HG03025 (cell line): ENCODE measurements at regions not wholly inside any gene's neighbourhood (a gene's known extent, or its start where the extent isn't known, plus 50 kb on each side); places are given as distances from the start of the nearest gene placed in this dataset.

Source experiments
- ATAC-seq: cut with Tn5 transposase; IDR thresholded peaks from one replicate; pipeline ENCODE4 v1.9.1; 2021; ENCODE audit warnings: mild to moderate bottlenecking, moderate library complexity; ENCODE audit not compliant: unreplicated experiment, low FRiP score

DNA sequence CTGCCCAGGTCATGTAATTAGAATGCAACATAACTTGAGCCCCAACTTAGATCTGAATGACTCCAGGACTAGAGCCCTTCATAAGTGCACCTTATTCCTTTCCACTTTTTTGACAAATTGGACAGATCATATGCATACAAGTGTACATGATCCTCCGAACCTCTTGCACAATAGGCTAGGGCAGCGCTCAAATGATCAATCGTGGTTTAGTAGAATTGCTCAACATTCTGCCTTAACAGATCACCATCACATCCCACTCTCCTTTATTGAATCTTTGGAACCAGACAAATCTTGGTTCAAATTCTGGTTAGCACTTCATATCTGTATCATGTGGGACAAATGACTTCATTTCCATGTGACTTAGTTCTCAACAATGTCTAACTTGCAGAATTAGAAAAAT lies 106.8 kb upstream of the CDIN1 start:
- no peak for ATAC-seq

DNA sequence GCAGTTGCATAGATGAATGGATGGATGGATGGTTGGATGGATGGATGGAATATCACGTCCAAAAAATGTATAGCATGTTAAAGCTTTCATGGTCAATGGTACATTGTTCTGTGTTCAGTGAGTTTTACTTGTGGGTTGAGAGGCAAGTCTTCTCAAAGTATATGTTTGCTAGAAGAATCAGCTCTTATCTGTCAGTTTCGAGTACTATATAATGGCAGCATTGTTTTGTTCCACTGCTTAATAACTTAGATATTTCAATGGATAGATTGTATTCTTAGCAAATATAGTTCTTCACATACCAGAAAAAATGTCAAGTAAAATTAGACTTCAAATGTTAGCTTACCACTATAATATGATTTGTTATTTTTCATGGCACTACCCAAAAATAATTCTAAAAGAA lies 100.9 kb upstream of the CDIN1 start:
- no peak for ATAC-seq

DNA sequence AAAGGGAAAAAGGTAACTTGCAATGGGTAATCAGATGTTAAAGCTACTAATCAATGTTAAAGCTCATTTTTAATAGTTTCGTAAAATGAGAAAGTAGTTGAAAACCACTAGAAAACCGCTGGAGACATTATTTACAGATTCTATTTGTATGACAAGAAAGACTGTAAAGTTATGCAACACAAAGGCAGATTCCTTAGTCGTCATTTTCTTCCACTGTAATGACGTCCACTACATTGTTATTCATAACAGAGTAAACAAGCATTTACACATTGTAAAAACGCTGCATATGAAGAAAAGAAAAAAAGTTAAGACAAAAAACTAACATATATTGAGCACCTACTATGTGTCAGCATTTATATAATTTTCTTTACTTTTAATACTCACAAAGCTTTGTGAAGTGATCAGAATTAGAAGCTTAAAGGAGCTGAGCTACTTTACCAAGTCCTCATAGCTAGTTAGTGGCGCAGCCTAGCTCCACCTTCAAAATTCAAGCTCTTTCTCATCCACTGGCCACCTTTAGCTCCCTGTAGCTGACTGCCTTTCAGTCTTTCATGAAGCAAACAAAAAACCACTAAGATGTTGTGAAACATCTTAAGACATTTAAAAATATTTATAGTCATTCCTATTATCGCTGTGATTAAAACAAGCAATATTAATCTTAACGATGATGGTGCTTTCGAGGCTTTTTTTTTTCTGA lies 100.1 kb upstream of the CDIN1 start:
- ATAC-seq = no peak

DNA sequence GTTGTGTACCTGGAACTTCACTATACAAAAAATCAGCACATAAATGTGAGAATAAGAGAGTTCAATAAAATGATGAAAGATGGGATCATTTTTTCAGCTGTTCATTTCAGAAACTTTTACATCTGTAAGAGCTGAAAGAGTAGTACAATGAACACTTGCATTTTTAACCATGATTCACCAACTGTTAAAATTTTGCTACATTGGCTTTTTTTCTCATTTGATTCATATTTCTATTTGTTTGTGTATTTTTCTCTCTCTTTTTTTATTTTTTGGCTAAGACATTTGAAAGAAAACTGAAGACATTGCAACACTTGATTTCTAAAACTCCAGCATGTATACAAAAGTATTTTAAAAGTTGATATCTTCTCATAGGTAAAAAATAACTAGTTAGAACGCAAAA lies 98.3 kb upstream of the CDIN1 start:
- ATAC-seq = no peak

DNA sequence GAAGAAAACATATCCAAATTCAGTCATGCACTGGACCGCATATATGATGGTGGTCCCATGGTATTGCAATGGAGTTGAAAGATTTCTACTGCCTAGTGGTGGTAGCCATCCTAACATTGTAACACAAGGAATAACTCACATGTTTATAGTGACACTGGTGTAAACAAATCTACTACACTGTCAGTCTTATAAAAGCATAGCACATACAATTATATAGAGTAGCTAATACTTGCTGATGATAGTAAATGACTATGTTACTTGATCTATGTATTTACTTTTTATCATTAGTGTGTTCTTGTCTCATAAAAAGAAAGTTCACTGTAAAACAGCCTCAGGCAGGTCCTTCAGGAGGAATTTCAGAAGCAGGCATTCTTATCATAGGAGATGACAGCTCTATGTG lies 96.0 kb upstream of the CDIN1 start:
- no peak for ATAC-seq

DNA sequence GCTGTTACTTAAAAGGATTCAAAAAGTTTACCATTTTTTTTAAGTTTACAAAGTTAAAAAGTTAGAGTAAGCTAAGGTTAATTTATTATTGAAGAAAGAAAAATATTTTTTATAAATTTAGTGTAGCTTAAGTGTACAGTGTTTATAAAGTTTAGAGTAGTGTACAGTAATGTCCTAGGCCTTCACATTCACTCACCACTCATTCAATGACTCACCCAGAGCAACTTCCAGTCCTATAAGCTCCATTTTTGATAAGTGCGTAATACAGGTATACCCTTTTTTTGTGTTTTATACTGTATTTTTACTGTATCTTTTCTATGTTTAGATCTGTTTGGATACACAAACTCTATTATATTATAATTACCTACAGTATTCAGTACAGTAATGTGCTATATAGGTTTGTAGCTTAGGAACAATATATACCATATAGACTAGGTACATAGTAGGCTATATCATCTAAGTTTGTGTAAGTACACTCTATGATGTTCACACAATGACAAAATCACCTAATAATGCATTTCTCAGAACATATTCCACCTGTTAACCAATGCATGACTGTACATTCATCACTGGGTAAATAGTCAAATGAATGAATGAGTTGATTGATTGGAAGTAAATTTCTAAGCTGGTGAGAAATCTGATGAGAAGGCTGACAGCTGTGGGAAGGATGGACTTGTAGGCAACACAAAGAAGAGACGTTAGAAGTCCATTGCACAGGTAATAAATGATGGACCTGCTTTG lies 95.2 kb upstream of the CDIN1 start:
- no peak for ATAC-seq

DNA sequence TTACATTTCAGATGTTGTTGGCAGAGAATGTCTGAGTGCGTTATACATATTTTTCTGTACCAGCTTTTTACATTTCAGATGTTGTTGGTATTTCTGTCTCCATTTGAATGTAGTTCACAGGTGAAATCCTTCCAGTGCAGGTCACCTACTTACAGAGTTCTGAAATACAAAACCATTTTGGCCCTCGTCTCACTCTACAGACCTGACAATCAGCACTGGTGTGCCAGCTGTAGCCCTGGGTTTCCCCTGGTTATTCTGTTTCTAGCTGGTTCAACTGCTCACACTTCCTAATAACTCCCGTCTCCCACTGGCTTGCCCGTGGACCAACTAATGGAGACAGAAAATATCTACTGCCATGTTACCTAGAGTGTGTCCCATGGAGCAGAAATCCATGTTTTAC lies 87.5 kb upstream of the CDIN1 start:
- ATAC-seq = no peak

DNA sequence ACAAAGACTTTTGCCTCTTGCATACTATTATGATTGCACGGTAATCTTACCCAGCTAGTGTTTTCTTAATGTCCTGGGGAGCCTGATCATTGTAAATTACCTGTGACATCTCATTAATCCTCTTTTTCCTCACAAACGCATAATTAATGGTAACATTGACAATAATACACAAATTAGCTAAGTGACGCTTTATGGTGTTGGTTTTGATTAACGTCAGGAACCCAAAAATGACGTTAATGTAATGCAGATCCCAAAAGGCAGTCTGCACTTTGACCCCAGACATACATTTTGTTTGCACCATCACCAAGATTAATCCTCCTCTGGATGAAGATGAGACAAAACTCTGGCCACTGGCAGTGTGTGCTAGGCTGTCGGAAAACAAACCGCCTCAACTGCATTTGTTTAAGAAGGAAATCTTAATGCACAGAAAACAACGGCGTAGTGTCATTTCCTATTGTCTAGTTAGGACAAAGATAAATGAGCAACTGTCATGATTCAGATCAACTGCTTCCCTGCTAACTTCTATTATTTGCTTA lies 83.9 kb upstream of the CDIN1 start:
- no peak for ATAC-seq

DNA sequence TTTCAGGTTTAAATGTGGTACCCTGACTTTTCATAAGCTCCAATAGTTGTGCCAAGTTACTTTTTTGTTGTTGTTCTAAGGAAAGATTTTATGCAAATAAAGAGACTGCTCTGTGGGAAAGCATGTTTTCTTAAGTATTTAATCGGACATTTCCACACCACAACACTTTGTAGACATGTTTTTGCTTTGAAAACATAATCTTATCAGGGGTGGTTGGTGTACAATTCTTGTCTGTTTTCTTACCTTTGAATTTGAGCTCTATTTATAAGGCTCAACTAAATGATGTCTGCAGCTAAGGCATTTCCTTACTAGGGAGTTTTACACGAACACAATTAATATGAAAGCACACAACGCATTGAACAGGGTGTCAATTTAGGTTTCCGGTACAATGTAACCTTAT lies 81.5 kb upstream of the CDIN1 start:
- ATAC-seq = no peak

DNA sequence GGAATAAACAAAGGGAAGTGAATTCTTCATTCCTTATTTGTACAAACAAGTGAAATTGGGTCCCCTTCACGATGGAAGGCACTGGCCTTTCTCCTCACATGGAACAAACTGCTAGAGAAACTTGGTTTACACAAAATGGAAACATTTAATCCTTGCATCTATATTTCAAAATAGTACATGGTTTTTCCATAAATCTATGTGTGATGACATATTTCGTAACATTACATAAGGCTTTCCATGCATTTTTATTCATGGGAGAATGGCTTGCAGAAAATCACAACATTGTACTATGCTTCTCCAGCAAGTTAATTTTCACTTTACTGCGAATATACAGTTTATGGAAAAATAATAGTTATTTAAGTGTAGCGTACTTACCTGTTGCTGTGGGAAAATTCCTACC lies 81.0 kb upstream of the CDIN1 start:
- ATAC-seq = no peak

DNA sequence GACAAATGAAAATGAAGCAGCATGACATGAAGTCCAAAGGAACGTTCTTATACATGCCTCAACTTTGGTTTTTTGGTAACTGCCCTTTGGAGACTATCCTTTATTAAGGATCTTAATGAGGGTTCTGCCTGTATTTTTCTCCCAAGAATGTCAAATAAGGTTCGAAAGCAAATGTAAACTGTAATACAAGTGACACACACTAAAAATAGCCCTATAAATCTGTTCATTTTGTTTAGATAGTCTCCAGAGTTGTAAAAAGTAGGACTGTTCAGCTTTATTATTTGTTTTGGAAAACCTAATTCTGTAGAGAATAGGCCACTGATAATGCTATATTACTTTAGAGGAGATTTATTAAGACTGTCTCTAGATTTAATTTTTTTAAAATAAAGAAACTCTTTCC lies 80.5 kb upstream of the CDIN1 start:
- no peak for ATAC-seq

DNA sequence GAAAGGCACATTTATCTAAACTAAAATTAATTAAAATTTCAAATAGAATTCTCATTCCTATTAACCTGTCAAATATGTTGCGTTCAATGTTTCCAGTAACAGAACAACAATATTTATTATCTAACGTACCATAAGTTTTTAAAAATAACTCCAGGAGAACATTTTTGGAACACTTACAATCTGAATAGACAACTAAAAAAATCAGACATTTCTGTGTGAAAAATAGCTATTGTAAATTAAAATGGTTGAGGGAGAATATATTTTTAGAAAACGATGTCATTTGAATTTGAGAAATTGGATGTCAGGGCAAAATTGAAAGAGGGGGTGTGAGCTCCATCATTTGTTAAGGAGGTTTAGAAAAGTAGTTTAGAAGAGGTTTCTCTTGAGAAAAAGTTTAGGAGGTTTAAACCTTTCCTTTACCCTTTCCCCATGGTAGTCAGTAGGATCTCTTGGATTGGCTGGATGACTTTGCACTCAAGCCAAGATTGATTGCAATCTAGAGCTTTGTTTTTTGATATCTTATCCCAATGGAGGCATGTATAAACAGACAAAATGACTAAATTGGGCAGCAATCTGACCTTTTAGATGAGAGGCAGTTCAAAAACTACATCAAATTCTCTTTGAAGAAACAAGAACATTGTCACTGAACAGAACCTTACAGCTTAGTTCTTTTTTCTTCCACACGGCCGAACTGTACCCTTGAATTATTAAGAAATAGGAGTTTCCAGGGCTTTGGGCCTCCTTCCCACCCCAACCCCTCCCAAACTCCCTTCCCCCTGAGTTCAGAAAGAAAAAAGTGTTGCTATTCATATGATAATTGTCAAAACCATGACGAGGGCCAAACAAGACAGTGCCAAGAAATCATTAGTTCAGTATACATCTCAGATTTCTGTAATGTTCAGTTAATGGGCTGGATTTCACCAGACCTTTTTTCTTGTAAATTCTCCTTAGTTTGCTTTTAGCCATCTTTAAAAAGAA lies 79.7 kb upstream of the CDIN1 start:
- no peak for ATAC-seq

DNA sequence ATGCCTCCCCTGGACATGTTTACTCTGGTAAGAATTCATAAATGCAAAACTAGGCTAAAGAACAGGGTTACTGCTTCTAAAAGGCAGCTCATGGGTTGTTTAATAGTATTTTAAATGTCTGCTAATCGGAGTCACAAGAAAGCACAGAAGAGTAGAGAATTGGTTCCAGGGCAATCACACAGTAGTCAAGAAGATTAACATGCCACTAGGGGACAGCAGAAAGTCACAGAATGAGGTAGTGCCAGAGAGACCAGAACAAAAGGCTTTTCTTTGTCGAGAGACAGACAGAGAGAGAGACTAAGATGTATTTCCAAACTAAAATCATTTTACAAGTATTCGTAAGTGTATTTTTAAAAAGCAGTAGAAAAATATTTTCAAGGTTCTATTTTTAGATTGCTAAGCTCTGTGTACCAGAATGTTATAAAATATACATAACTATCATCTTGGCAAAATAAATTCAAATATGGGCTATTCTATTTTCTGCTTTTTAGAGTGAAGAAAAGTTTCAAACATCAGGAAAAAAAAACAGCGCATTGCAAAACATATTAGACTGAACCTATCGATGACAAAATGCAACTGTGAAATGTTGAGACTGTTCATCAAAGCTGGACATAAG lies 78.3 kb upstream of the CDIN1 start:
- ATAC-seq = peak; percentile 64

DNA sequence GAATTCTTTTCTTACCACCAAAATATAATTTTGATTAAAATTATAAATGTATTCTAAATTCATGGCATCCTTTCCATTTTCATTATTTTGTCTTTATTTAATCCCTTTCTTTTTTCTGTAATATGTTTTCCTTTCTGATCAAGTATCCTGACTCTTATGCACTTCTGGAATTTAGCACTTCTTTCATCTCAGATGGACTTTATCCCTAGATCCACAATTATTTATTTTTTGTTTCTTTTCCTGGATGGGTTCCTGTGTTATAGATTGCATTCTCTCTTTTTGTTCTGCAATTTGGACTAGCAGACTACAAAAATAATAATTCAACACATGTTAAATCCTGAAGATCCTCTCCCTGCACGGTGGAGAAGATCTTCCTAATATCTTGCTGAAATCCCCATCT lies 76.9 kb upstream of the CDIN1 start:
- ATAC-seq = no peak

DNA sequence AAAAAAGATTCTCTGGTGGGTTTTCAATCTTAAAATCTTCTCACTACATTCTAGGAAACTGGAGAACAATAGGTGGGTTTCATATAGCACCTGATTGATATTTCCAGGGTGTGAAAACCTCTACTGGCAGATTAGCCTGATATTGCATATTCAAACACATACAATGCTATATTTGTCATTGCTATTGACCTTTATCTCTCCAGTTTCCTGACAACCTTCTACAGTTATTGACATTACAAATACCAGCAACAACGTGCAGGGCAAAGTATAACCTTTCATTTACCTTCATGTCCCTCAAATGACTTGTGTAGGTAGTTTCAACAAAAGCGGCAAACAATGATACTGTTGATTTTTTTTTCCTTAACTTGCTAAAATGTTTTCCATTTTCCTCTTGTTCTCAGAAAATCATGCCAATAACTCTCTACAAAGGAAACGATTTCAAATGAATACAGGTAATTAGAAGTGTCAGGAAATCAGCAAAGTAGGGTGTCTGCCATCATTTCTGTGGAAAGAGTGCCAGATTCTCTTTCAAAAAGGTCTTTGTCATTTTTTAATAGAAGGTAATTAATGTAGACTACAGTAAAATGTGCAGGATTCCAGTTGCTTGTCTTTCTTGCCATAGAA lies 72.6 kb upstream of the CDIN1 start:
- ATAC-seq = no peak

DNA sequence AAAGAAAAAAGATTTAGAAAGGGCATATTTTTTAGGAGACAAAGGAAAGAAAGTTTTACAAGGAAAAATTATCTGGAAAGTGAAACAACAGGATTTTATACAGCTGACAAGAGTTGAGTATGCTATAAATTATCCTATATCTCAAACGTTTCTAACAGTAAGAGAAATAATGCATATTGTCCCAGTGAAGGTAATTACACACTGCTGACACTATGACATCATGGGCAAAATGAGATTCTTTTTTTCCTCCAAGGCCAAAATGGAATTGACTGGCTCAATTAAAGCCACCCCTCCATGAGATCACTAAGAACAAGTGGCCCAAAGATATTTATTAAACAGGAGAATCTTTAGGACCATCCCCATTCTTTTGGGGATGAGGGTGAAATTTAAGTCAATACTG lies 72.0 kb upstream of the CDIN1 start:
- no peak for ATAC-seq

DNA sequence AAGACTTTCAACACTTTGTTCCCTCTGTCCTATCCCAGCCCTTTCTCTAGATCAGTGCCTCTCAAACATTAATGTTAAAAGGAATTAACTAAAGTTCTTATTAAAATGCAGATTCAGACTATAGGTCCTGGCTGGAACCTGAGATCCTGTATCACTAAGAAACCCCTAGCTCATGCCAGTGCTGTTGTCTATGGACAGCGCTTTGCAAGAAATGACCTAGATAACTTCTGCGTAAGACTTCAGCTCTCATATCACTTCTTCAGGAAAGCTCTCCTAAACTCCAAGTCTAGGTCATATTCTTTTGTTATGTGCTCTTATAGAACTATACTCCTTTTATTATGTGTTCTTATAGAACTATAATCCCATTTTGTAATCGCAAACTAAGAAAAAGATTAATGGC lies 67.8 kb upstream of the CDIN1 start:
- no peak for ATAC-seq

DNA sequence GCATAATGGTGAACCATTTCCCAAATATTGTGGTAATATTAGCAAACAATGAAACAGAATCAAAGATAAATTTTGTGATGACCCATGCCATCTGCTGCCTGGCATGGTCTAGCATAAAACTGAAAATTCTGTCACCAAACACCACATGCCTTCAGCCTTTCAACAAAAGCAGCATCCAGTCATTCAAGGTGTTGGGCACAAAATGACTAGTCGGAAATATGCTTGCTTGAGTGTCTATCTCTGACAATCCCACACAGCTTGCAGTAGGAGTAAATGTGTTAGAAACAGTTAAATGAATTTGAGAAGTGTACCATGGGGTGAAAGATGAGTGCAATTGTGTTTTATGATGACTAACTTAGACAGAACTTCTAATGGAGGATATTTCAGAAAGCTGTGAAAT lies 61.7 kb upstream of the CDIN1 start:
- ATAC-seq = no peak

DNA sequence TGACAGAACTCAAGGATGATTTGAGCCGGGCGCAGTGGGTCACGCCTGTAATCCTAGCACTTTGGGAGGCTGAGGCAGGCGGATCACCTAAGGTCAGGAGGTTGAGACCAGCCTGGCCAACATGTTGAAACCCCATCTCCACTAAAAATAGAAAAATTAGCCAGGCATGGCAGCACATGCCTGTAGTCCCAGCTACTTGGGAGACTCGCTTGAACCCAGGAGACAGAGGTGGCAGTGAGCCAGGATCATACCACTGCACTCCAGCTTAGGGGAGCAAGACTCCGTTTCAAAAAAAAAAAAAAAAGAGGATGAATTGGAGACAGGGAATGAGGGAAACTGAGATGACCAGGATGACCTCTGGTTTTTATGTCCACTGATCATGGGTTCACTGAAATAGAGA lies 60.4 kb upstream of the CDIN1 start:
- ATAC-seq = no peak

DNA sequence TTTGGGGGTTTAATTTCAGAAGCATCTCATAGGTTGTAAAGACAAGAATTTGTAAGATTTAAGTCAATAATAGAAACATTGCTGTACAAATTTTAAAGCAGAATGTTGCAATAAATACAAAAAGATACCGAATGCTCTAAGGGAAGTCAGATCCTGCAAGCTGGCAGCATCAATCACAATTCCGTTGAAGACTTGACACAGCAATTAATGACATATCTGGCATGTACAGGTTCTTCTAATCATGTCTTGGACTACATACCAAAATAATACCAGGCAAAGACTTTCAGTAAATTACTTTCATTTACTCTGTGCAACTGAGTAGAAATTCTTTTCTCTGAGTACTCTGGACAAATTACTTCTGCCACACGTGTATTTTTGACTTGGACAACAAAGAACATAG lies 54.0 kb upstream of the CDIN1 start:
- ATAC-seq = no peak
